ENCODE measurements at regions not wholly inside any gene's neighbourhood (a gene's known extent, or its start where the extent isn't known, plus 50 kb on each side); places are given as distances from the start of the nearest gene placed in this dataset.

- peaks cover 6% of the 10 kb centered on the region for H3K4me1 ChIP-seq (ENCODE audit: control insufficient read depth, insufficient read depth, low read length)
- in situ Hi-C loops (cut with MboI; ENCODE audit: low sequenced_read_pairs): no loop called here
- no peak overlapping the region for H3K27ac ChIP-seq (ENCODE audit: insufficient read depth, low read length)
- no peak overlapping the region for H2BK20ac ChIP-seq (ENCODE audit: low read depth, low read length)
- no peak overlapping the region for H3K9ac ChIP-seq (ENCODE audit: low read depth, low read length)
- no peak overlapping the region for H3K56ac ChIP-seq (ENCODE audit: extremely low read depth, insufficient read depth, low read length)
- intact Hi-C loops (cut with micrococcal nuclease): loop anchor here (2.0 to 10.0 kb wide), 3 partner anchors 87 to 283 kb away; no protein-coding TSS in a partner anchor
- H2AFZ ChIP-seq (replicated peaks; ENCODE audit: low read length, poor library complexity): no peak overlapping the region
- ChIA-PET POLR2A (ENCODE audit: unreplicated experiment) (no interaction called here), CTCF (interaction anchor here (0.6 kb wide), 2 partner anchors 274 to 428 kb away, joined by 3 read pairs; no protein-coding TSS in a partner anchor)
- H4K91ac ChIP-seq (ENCODE audit: insufficient read depth, low read depth, low read length): no peak overlapping the region
- DNase-seq (no peak), ATAC-seq (ENCODE audit: low read depth) (no peak)
- H3K9me3 ChIP-seq (ENCODE audit: control insufficient read depth, insufficient read depth, low read length): no peaks in the 10 kb centered on the region
- no peak overlapping the region for H3K18ac ChIP-seq (ENCODE audit: low read depth, low read length)
- H3K23ac ChIP-seq (ENCODE audit: low read depth, low read length): no peak overlapping the region
- BruUV-seq (replicated peaks): no TSS peak
- peak overlapping the region; percentile 32; the same call in 1 of the 3 replicates for H2BK15ac ChIP-seq (ENCODE audit: low read depth, low read length)
- H3K4me3 ChIP-seq (ENCODE audit: insufficient read depth, low read depth, low read length): no peak overlapping the region
- dilution Hi-C loops (cut with HindIII; ENCODE audit: low sequenced_read_pairs, unreplicated experiment): no loop called here
- no peak overlapping the region for H3K14ac ChIP-seq (replicated peaks; ENCODE audit: low read depth, low read length)
- H3K4me2 ChIP-seq (ENCODE audit: low read depth, low read length): peak overlapping the region; percentile 66; the same call in 1 of the 2 replicates
- H3K4ac ChIP-seq (ENCODE audit: low read depth, low read length): no peak overlapping the region
- 0 out of 2 replicates have a peak overlapping the region, but pooled peaks have one; percentile 5 for H2AK5ac ChIP-seq (ENCODE audit: low read depth, low read length)
- H3K36me3 ChIP-seq (ENCODE audit: control insufficient read depth, insufficient read depth, low read length): peaks cover 3% of the 10 kb centered on the region
- H3K9me1 ChIP-seq (ENCODE audit: insufficient read depth, low read length): peaks cover 6% of the 10 kb centered on the region
- no peak overlapping the region for H4K5ac ChIP-seq (ENCODE audit: low read depth, low read length)
- no peak overlapping the region for H2BK120ac ChIP-seq (ENCODE audit: low read depth, low read length)
- H4K8ac ChIP-seq (ENCODE audit: low read depth in 2 of 2, low read length in 2 of 2): no peak overlapping the region
- no peaks in the 10 kb centered on the region for H3K27me3 ChIP-seq (ENCODE audit: control insufficient read depth, insufficient read depth, low read length)
- H3K79me1 ChIP-seq (ENCODE audit: low read depth in 1 of 2, low read length in 2 of 2): peaks cover 13 to 34% of the 10 kb centered on the region in 2 experiments
- H4K20me1 ChIP-seq (ENCODE audit: insufficient read depth, low read length): no peaks in the 10 kb centered on the region
- no CpG with 5 or more reads among the region's 5 CpGs for WGBS, 2 experiments (ENCODE audit: extremely low coverage in 2 of 2, insufficient read length in 1 of 2)
- no peak overlapping the region for H2AK9ac ChIP-seq (replicated peaks; ENCODE audit: low read depth, low read length, poor library complexity)
- H2BK5ac ChIP-seq (ENCODE audit: low read depth, low read length, poor library complexity, severe bottlenecking): peak overlapping the region; percentile 5
- TF ChIP-seq USF2 (IDR thresholded peaks at IDR 0.05; ENCODE audit: low read depth, low read length) (no peak), NFE2L2 (IDR thresholded peaks at IDR 0.05; ENCODE audit: low read depth, low read length) (no peak), CTCF (conservative IDR thresholded peaks at IDR 0.05; ENCODE audit: low read depth, low read length) (no peak), ELK1 (IDR thresholded peaks at IDR 0.05; ENCODE audit: borderline replicate concordance, low read depth, low read length) (no peak), RCOR1 (IDR thresholded peaks at IDR 0.05; ENCODE audit: insufficient replicate concordance, low read length) (no peak), FOS (IDR thresholded peaks at IDR 0.05; ENCODE audit: low read depth, low read length) (no peak), RFX5 (IDR thresholded peaks at IDR 0.05; ENCODE audit: low read depth, low read length) (no peak), MXI1 (IDR thresholded peaks at IDR 0.05; ENCODE audit: borderline replicate concordance, low read depth, low read length) (no peak), MAZ (IDR thresholded peaks at IDR 0.05; ENCODE audit: borderline replicate concordance, low read depth, low read length) (no peak), CHD1 (IDR thresholded peaks at IDR 0.05; ENCODE audit: low read depth, low read length) (no peak), RAD21 (IDR thresholded peaks at IDR 0.05; ENCODE audit: low read length) (no peak), BHLHE40 (IDR thresholded peaks at IDR 0.05; ENCODE audit: low read depth, low read length) (no peak), POLR2A (IDR thresholded peaks at IDR 0.05; ENCODE audit: low read depth, low read length) (no peak), CEBPB (IDR thresholded peaks at IDR 0.05; ENCODE audit: low read depth, low read length) (no peak), MAFK (IDR thresholded peaks at IDR 0.05; ENCODE audit: low read depth, low read length) (no peak)
Measured at GRCh38 chr13:73850104-73850873, 283.9 kb downstream of the KLF12 start.
